Chondrocyte (in vitro differentiated cells): ENCODE measurements at regions not wholly inside any gene's neighbourhood (a gene's known extent, or its start where the extent isn't known, plus 50 kb on each side); places are given as distances from the start of the nearest gene placed in this dataset.

Experiments
- DNase-seq: peaks from one replicate; pipeline ENCODE4 v3.0.0; 2021; ENCODE audit warnings: mixed read lengths, low spot score
- H3K27ac Mint-ChIP-seq: one replicate; pipeline ENCODE4 v1.8.0; 2021; ENCODE audit warnings: mild to moderate bottlenecking, moderate library complexity, mixed read lengths; ENCODE audit not compliant: unreplicated experiment
- H3K27me3 Mint-ChIP-seq: 2 replicates; pipeline ENCODE4 v1.8.0; 2021; ENCODE audit warnings: low read depth, mixed read lengths
- H3K36me3 Mint-ChIP-seq: 2 replicates; pipeline ENCODE4 v1.8.0; 2021; ENCODE audit warnings: low read depth, mixed read lengths
- H3K4me1 Mint-ChIP-seq: 2 replicates; pipeline ENCODE4 v1.8.0; 2021; ENCODE audit warnings: low read depth, mild to moderate bottlenecking, mixed read lengths
- H3K4me3 Mint-ChIP-seq: one replicate; pipeline ENCODE4 v1.8.0; 2021; ENCODE audit warnings: mild to moderate bottlenecking, moderate library complexity, mixed read lengths; ENCODE audit not compliant: unreplicated experiment
- H3K9me3 Mint-ChIP-seq: 2 replicates; pipeline ENCODE4 v1.8.0; 2021; ENCODE audit warnings: low read depth, mixed read lengths
- TF ChIP-seq, protein P1 (sequence below): fragments of 200-600 bp; sonication (generic); IDR thresholded peaks from 2 replicates; pipeline ENCODE4 v1.5.0; 2021; ENCODE audit warnings: antibody characterized with exemption, mild to moderate bottlenecking, moderate library complexity

DNA sequence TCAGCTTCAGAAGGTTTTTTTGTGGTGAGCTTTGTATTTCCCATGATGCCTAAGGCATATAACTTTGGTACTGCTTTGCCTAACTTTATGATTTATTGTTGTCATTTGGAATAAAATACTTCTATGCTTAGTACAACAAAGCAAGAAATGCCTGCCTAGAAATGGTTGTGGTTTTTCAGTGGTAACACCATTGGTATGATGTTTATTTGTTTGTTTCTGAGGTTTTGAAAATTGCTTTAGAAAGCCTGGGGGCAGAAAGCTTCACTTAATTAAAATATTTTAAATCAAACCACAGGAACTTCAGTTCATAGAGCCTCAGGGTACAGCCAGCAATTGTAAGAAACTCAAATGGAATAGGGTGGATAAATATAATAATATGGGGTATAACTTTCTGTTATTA lies 351.2 kb upstream of the MAP3K7 start:
- no peaks in the 10 kb centered on the region for H3K9me3 Mint-ChIP-seq
- no peak overlapping the region for H3K4me3 Mint-ChIP-seq
- H3K27ac Mint-ChIP-seq, result no peak overlapping the region
- no peaks in the 10 kb centered on the region for H3K36me3 Mint-ChIP-seq
- no peaks in the 10 kb centered on the region for H3K27me3 Mint-ChIP-seq
- DNase-seq, result no peak
- TF ChIP-seq, protein P1, sequence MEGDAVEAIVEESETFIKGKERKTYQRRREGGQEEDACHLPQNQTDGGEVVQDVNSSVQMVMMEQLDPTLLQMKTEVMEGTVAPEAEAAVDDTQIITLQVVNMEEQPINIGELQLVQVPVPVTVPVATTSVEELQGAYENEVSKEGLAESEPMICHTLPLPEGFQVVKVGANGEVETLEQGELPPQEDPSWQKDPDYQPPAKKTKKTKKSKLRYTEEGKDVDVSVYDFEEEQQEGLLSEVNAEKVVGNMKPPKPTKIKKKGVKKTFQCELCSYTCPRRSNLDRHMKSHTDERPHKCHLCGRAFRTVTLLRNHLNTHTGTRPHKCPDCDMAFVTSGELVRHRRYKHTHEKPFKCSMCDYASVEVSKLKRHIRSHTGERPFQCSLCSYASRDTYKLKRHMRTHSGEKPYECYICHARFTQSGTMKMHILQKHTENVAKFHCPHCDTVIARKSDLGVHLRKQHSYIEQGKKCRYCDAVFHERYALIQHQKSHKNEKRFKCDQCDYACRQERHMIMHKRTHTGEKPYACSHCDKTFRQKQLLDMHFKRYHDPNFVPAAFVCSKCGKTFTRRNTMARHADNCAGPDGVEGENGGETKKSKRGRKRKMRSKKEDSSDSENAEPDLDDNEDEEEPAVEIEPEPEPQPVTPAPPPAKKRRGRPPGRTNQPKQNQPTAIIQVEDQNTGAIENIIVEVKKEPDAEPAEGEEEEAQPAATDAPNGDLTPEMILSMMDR, result no peak
- peaks cover 6% of the 10 kb centered on the region for H3K4me1 Mint-ChIP-seq

DNA sequence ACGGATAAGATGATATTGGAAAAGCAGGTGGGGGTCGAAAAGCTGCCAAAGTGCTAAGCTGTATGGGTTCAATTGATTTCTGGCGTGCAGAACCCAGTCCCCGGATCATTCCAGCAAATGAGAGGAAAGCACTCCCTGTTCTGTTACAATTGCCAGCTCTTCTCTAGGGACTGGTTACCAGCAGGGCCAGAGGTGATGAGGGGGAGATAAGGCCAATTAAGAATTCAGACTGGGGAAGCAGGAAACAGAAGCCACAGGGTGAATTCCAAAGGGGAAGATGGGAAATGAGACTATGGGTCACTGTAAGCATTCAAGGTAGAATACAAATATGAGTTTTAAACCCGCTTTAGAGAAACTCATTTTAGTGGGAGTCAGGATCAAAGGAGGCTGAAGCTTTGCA lies 349.4 kb upstream of the MAP3K7 start:
- Mint-ChIP-seq H3K4me3 (no peak overlapping the region), H3K36me3 (no peaks in the 10 kb centered on the region), H3K27me3 (peaks cover 5% of the 10 kb centered on the region), H3K9me3 (no peaks in the 10 kb centered on the region), H3K4me1 (peaks cover 6% of the 10 kb centered on the region), H3K27ac (no peak overlapping the region)
- no peak for DNase-seq
- TF ChIP-seq, protein P1, result no peak

DNA sequence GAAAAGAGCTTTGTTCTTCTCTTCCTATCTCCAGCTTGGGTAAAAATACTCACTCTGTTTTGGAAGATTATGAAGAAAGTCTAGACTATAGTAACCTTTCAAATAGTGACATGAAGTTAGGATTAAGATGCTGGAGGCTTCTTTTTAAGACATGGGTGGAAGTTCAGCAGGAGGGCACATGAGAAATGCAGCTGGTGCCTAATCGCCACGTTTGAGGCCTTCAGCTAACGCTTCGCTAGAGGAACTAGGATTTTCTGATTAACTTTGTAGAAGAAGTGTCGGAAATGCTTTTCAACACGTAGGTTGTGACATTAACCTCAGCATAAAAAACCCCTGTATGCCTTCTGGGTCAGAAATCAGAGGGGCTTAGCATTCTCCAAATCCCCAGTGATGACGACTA lies 348.1 kb upstream of the MAP3K7 start:
- H3K27ac Mint-ChIP-seq, result no peak overlapping the region
- H3K36me3 Mint-ChIP-seq, result no peaks in the 10 kb centered on the region
- no peaks in the 10 kb centered on the region for H3K4me1 Mint-ChIP-seq
- H3K4me3 Mint-ChIP-seq, result no peak overlapping the region
- TF ChIP-seq, protein P1, result no peak
- H3K27me3 Mint-ChIP-seq, result peaks cover 7% of the 10 kb centered on the region
- no peak for DNase-seq
- H3K9me3 Mint-ChIP-seq, result no peaks in the 10 kb centered on the region

DNA sequence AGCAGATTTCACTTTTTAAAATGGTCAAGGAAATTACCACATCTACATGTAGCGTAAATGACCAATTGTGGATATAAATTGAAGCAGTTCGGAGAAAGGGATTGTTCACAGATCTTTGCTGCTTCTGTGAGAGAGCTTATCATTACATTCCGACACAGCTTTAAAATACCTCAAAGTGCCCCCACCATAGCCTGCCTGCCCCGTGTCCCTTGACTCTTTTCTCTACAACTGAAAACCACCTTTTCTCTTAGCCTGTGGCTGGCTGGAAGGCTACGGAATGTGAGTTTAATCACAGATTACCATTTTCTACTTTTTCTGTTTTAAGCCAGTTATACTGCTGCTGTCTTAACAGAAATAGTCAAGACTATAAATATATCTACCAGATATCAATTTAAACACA lies 347.2 kb upstream of the MAP3K7 start:
- H3K4me3 Mint-ChIP-seq, result no peak overlapping the region
- H3K4me1 Mint-ChIP-seq, result no peaks in the 10 kb centered on the region
- H3K9me3 Mint-ChIP-seq, result no peaks in the 10 kb centered on the region
- TF ChIP-seq, protein P1, result no peak
- peaks cover 7% of the 10 kb centered on the region for H3K27me3 Mint-ChIP-seq
- DNase-seq, result no peak
- no peak overlapping the region for H3K27ac Mint-ChIP-seq
- no peaks in the 10 kb centered on the region for H3K36me3 Mint-ChIP-seq

DNA sequence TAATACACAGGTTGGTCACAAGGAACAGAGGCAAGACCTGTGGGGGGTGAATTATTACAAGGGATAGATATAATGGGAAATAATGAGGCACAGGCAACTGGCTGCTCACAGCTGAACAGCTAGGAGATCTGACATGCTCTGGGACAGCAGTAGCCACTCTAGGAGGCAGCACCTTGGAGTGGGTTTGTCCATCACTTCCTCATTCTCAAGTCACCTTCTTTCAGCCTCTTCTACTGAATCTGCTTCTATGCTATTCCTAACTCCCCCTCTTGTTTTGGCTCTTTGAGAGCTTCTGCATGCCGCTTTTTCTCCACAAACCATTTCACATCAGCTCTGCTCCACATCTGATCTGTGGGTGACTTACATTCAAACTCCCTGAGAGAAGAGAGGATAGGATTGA lies 345.5 kb upstream of the MAP3K7 start:
- H3K4me3 Mint-ChIP-seq, result no peak overlapping the region
- H3K4me1 Mint-ChIP-seq, result peaks cover 5% of the 10 kb centered on the region
- no peaks in the 10 kb centered on the region for H3K36me3 Mint-ChIP-seq
- TF ChIP-seq, protein P1, result no peak
- no peak for DNase-seq
- H3K27me3 Mint-ChIP-seq, result peaks cover 7% of the 10 kb centered on the region
- H3K27ac Mint-ChIP-seq, result no peak overlapping the region
- H3K9me3 Mint-ChIP-seq, result no peaks in the 10 kb centered on the region
